HG03378 (cell line): ENCODE measurements at regions not wholly inside any gene's neighbourhood (a gene's known extent, or its start where the extent isn't known, plus 50 kb on each side); places are given as distances from the start of the nearest gene placed in this dataset.

Source experiments
- ATAC-seq: cut with Tn5 transposase; IDR thresholded peaks from one replicate; pipeline ENCODE4 v1.9.1; 2021; ENCODE audit warnings: mild to moderate bottlenecking, moderate library complexity; ENCODE audit not compliant: unreplicated experiment

- no peak for ATAC-seq
Measured at GRCh38 chr12:84689638-84690037, 223.0 kb downstream of the SLC6A15 start.

DNA sequence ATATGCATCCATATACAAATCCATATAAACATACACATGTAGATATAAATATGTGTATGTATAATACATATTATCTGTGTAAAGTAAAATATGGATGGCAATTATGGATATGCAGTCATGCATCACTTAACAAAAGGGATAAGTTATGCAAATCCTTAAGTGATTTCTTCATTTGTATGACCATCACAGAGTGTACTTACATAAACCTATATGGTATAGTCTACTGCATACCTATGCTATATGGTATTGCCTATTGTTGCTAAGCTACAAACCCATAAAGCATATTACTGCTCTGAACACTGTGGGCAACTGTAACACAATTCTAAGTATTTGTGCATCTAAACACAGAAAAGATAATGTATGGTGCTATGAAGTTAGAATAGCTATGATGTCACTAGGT, 227.2 kb downstream of the SLC6A15 start:
- no peak for ATAC-seq

GRCh38 chr12:84676787-84677186, 235.8 kb downstream of the SLC6A15 start:
- no peak for ATAC-seq

- ATAC-seq: no peak
Measured at GRCh38 chr12:84661786-84662185, 250.8 kb downstream of the SLC6A15 start.

GRCh38 chr12:84660139-84660538, 252.5 kb downstream of the SLC6A15 start:
- ATAC-seq: no peak

DNA sequence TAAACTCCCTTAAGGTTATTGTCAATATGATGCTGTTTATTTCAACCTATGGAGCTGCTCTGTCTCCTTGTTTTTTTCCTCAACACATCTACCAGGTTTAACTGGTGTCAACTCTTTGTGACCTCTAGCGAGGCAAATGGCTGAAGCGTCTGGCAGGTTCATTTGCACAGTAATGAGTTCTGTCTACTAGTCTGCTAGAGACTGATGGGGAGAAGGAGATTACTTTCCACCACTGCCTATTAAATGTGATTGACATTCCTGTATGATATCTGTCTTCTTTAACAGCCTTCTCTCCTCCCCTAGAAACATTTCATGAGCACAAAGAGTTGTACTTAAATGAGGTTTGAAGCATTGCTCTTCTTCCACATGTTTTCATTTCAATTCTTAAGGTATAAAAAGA, 253.7 kb downstream of the SLC6A15 start:
- no peak for ATAC-seq

DNA sequence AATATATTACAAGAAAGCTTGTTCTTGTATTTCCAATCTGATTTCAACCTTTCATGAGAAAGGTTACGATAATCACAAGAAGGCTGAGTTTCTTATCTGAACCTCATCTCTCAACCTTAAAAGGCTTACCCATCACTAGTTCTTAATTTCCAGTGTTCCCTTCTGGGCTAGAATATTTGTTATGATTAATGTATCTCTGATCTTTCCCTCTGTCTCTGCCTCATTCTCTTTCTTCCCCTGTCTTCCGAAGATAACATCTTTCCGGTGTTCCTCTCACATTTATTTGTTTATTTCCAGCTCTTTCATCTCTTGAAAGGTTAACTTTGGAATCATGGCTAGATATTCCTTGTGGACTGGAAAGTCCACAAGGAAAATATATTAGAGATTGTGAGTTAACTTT, 255.9 kb downstream of the SLC6A15 start:
- ATAC-seq: no peak

DNA sequence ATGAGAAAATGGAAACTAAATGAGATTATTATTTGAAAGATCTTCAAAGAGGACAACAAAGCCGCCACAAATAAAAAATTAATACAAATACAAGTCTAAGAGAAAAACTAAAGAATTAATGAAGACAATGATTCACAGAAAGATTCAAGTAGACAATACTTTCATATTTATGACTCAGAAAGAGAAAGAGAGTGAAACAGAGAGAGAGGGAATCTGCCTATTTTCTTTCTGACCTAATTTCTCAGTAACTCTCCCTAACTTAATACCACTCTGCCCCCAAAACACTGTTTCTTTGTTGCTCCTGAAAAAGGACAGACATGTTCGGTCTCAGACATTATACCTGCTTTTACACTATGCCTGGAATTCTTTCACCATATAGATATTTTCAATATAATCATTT, 259.1 kb downstream of the SLC6A15 start:
- ATAC-seq: no peak

GRCh38 chr12:84648425-84648824, 264.2 kb downstream of the SLC6A15 start:
- ATAC-seq: no peak

GRCh38 chr12:84644908-84645307, 267.7 kb downstream of the SLC6A15 start:
- no peak for ATAC-seq

DNA sequence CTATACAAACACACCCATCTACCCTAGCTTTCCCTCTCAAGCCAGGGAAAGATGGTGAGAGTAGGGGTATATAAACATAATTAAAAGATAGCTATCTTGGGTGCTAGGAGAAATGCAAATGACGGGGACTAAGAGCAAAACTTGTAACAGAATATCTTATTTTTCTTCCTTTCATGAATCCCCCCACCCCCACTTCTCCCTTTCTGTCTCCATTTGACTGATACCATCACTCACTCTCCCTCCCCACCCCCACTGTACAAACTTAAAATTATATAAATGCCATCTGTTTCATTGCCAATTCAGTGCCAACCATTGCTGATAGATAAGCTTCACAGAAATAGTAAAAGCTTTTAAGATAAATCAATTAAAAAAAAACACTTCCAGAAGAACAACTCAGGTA, 268.6 kb downstream of the SLC6A15 start:
- no peak for ATAC-seq

- no peak for ATAC-seq
Measured at GRCh38 chr12:84641940-84642545, 270.6 kb downstream of the SLC6A15 start.

DNA sequence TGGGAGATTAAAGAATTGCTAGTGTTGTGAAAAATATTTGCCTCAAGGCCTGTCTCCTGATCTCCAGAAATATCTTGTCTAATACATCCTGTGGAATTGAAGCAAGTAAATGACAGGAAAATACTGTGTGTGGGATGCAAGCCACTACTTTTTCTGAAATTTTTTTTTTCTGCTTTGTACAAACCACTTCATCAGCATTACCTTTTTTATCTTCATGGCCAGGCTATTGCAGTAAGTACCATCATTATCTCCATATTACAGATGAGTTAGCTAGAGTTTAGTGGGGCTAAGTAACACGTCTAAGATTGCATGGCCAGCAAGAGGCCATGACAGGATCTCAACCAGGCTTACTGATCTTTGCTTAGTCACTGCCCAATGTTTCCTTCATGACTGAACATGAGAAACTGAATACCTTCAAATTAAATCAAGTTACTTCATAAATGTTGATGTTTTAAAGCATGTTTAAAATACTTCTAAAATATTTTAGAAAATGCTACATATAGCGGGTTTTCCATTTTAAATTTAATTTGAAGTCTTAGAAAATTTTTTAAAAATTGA, 273.7 kb downstream of the SLC6A15 start:
- no peak for ATAC-seq

GRCh38 chr12:84637926-84638325, 274.7 kb downstream of the SLC6A15 start:
- no peak for ATAC-seq

DNA sequence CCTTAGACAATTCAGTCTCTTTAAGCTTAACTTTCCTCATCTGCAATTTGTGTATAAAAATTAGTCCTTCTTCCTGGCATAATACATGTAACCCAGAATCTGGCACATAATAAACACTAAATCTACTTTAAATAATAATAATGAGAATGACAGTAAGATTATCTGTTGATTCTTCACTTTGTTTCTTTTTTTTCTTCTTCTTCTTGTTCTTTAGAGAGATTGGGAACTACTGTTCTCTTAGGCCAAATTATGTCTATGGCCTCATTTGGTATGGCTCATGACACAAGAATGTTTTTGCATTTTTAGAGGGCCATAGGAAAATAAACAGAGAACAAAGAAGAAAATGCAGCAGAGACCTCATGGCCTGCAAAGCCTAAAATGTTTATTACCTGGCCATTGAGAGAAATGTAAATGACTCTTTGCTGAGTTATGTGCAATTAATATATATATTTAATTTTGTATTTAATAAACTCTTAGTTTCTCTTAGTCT, 275.8 kb downstream of the SLC6A15 start:
- no peak for ATAC-seq

GRCh38 chr12:84634526-84634925, 278.1 kb downstream of the SLC6A15 start:
- no peak for ATAC-seq

GRCh38 chr12:84632556-84632955, 280.0 kb downstream of the SLC6A15 start:
- ATAC-seq: no peak

GRCh38 chr12:84631020-84631419, 281.6 kb downstream of the SLC6A15 start:
- ATAC-seq: no peak

DNA sequence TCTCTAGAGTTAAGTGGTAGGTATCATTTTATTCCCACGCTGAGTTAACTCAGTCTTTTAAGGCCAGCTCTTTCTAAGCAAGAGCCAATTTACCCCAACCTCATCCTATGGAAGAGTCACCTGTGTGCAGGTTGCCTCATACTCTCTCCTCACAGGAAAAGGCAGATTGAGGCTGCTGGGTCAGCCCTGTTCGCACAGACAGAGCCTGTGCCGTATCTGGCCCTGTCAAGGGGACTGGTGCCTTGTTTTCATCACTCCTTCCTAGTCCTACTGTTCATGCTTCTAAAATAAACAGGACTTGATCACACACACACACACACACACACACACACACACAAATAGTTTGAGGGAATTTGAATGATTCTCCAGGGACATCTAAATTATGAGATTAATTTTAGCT, 285.0 kb downstream of the SLC6A15 start:
- no peak for ATAC-seq

GRCh38 chr12:84624601-84625000, 288.0 kb downstream of the SLC6A15 start:
- no peak for ATAC-seq

- no peak for ATAC-seq
Measured at GRCh38 chr12:84619053-84619571, 293.5 kb downstream of the SLC6A15 start.

DNA sequence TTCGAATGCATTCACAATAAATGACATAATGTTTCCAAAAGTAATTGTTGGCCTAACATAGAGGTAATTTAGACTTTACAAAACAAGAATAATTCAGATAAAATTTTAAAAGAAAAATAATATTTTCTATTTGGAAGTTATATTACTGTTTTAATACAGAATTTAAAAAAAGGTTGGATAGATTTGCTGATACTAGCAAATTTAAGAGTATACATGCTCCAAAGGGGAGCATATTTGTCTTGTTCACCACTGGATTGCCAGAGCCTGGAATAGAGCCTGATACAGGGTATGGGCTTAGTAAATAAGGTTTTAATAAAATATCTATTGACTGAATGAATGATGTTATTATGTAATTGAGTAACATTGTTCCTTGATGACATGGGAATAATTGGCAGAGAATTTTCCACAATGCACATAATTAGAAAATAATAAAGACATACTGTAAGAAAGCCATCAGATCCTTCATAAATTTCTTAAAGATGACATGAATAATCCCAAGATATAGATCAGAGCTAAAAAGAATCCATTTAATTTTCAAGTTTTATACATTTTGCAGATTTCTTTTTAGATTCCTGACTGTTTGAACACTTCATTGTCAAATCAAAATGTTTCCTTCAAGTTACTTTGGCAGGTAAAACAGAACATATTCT, 305.3 kb downstream of the SLC6A15 start:
- no peak for ATAC-seq
